ENCODE measurements at regions not wholly inside any gene's neighbourhood (a gene's known extent, or its start where the extent isn't known, plus 50 kb on each side); places are given as distances from the start of the nearest gene placed in this dataset.

GRCh38 chr21:14617040-14617393, 70.9 kb upstream of the SAMSN1 start:
- TF ChIP-seq CTCF (conservative IDR thresholded peaks at IDR 0.05 in 1 of 2, IDR thresholded peaks at IDR 0.05 in 1 of 2; ENCODE audit: extremely low read depth in 1 of 2, insufficient read depth in 1 of 2, low read depth in 1 of 2, low read length in 2 of 2) (no peak), EZH2 (IDR thresholded peaks at IDR 0.05; ENCODE audit: borderline replicate concordance, low read length) (no peak)

Data from mammary epithelial cell (primary cell).